Esophagus muscularis mucosa (tissue), 4 donors: ENCODE measurements at regions not wholly inside any gene's neighbourhood (a gene's known extent, or its start where the extent isn't known, plus 50 kb on each side); places are given as distances from the start of the nearest gene placed in this dataset.

ENCODE experiments used
- DNase-seq: peaks from one replicate; pipeline ENCODE4 v3.0.0-alpha.2; 2017; ENCODE audit errors: extremely low spot score
- H3K27ac ChIP-seq, 4 donors: fragments of 200-600 bp; sonication (generic); replicated peaks in 1 of 4; 1 replicate in 3 of 4; 2 replicates in 1 of 4; pipeline ENCODE4 v1.5.1; 2016 to 2019; ENCODE audit warnings: mild to moderate bottlenecking in 1 of 4
- H3K27me3 ChIP-seq, 4 donors: fragments of 200-600 bp; sonication (generic); one replicate each; pipeline versions ENCODE4 v1.5.1 to v1.6.0; 2016 to 2019
- H3K36me3 ChIP-seq, 4 donors: fragments of 200-600 bp; sonication (generic); one replicate each; pipeline ENCODE4 v1.5.1; 2016 to 2019
- H3K4me1 ChIP-seq, 4 donors: fragments of 200-600 bp; sonication (generic); one replicate each; pipeline ENCODE4 v1.5.1; 2016 to 2019
- H3K4me3 ChIP-seq, 4 donors: fragments of 200-600 bp; sonication (generic); 1 replicate in 2 of 4; 2 replicates in 2 of 4; pipeline ENCODE4 v1.5.1; 2016 to 2019; ENCODE audit warnings: mild to moderate bottlenecking in 4 of 4, moderate library complexity in 1 of 4
- H3K9me3 ChIP-seq, 4 donors: fragments of 200-600 bp; sonication (generic); 1 replicate in 3 of 4; 2 replicates in 1 of 4; pipeline ENCODE4 v1.5.1; 2016 to 2019
- CTCF ChIP-seq, 3 experiments: fragments of 200-600 bp in 2 of 3; fragments of 450-650 bp in 1 of 3; sonication (generic) in 2 of 3; IDR thresholded peaks; one replicate each; pipeline ENCODE4 v1.5.1; 2017 to 2019; ENCODE audit warnings: antibody characterized with exemption in 3 of 3, mild to moderate bottlenecking in 2 of 3, moderate library complexity in 1 of 3
- EP300 ChIP-seq: sonication (generic); formaldehyde crosslinking; IDR thresholded peaks from one replicate; pipeline ENCODE4 v1.6.1; 2017; ENCODE audit warnings: antibody characterized with exemption
- POLR2A ChIP-seq: fragments of 450-650 bp; IDR thresholded peaks from one replicate; pipeline ENCODE4 v1.6.1; 2017; ENCODE audit warnings: antibody characterized with exemption, moderate library complexity, mild to moderate bottlenecking, low read depth
- POLR2AphosphoS5 ChIP-seq, 2 donors: sonication (generic); formaldehyde crosslinking; IDR thresholded peaks; one replicate each; pipeline ENCODE4 v1.6.1; 2017; ENCODE audit warnings: antibody characterized with exemption in 2 of 2
- WGBS: methylation state at CpG from one replicate; pipeline ENCODE4 v1.1.5; 2018; 5-methylcytosine and 5-hydroxymethylcytosine counted together
- intact Hi-C: fragments of 100-400 bp; cut with DNase I; formaldehyde crosslinking; loops from one replicate; pipeline ENCODE4 v1.15.1; 2023

DNA sequence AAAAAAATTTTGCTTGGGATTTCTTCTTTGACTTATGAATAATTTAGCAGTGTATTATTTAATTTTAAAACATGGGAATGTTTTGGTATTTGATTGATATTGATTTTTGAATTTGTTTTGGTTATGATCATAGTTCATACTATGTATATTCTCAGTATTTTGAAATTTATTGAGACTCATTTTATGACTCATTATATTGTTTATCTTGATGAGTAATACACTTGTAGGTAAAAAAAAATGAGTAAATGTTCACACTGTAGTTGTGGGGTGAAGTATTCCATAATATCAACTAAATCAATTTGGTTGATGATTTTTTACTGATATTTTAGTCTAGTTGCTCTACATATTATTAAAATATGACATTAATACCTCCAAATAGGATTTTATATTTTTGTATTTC lies 1142.2 kb downstream of the ADGRL3 start:
- Histone ChIP-seq H3K27ac (no peak overlapping the region), H3K4me1 (no peaks in the 10 kb centered on the region), H3K27me3 (no peaks in the 10 kb centered on the region), H3K4me3 (no peak overlapping the region), H3K36me3 (no peaks in the 10 kb centered on the region), H3K9me3 (peaks cover 0 to 24% (median 7%) of the 10 kb centered on the region in 4 donors)
- intact Hi-C loops = no loop called here
- TF ChIP-seq EP300 = no peak
- DNase-seq = no peak

DNA sequence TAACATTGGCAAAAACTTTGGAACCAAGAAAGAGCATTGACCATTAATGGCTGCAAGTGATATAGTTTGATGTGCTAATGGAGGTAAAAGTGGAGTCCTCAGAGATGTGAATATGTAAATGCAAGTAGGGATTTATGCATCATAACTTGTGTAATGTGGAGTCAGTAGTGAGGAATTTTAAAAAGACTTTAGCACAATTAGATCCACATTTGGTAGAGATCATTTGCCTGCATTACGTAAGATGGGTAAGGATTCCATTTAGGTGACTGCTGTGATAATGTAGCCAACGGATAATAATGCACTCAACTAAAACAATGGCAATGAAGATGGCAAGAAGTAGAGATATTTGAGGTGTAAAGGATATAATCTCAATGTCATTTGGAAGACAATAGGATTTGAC lies 1128.4 kb downstream of the ADGRL3 start:
- DNase-seq = no peak
- Histone ChIP-seq H3K9me3 (no peaks in the 10 kb centered on the region), H3K4me1 (no peaks in the 10 kb centered on the region), H3K4me3 (no peak overlapping the region), H3K36me3 (no peaks in the 10 kb centered on the region), H3K27ac (no peak overlapping the region), H3K27me3 (no peaks in the 10 kb centered on the region)
- TF ChIP-seq POLR2AphosphoS5 (IDR thresholded peaks at IDR 0.05) = no peak
- no peak for TF ChIP-seq CTCF (IDR thresholded peaks at IDR 0.05)
- TF ChIP-seq POLR2A = no peak
- TF ChIP-seq EP300 = no peak
- intact Hi-C loops = no loop called here
- 89% methylated on average over 2 of the region's 2 CpGs for WGBS

DNA sequence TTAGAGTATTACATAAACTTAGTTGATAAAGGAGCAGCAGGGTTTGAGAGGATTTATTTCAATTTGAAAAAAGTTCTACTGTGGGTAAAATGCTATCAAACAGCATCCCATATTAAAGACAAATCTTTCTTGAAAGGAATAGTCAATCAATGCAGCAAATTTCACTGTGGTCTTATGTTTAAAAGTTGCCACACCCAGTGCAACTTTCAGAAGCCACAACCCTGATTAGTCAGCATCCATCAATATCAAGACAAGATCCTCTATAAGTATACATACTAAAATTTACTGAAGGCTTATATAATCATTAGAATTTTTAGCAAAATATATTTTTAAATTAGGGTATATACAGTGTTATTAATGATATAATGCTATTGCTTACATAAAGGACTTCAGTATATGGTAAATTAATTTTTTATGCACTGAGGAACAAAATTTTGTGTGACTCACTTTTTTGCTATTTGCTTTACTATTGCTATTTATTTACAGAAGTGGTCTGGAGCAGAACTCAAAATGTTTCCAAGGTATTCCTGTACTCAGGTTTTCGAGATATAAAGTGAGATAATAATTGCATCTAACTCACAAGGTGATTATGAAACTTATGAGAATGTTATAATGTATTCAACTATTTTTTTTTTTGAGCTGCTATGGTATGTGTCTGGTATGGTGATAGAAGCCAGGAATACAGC lies 1127.6 kb downstream of the ADGRL3 start:
- no peaks in the 10 kb centered on the region for H3K36me3 ChIP-seq
- no peaks in the 10 kb centered on the region for H3K27me3 ChIP-seq
- 76% methylated on average over 1 of the region's 1 CpG for WGBS
- TF ChIP-seq POLR2AphosphoS5 (IDR thresholded peaks at IDR 0.05) (no peak), EP300 (no peak), CTCF (IDR thresholded peaks at IDR 0.05) (no peak), POLR2A (no peak)
- no peak overlapping the region for H3K27ac ChIP-seq
- H3K4me1 ChIP-seq = no peaks in the 10 kb centered on the region
- H3K4me3 ChIP-seq = no peak overlapping the region
- H3K9me3 ChIP-seq = no peaks in the 10 kb centered on the region
- no peak for DNase-seq
- intact Hi-C loops = no loop called here

- H3K9me3 ChIP-seq = no peaks in the 10 kb centered on the region
- DNase-seq = no peak
- 84% methylated on average over 1 of the region's 1 CpG for WGBS
- no peaks in the 10 kb centered on the region for H3K27me3 ChIP-seq
- intact Hi-C loops = no loop called here
- no peaks in the 10 kb centered on the region for H3K36me3 ChIP-seq
- no peak overlapping the region for H3K4me3 ChIP-seq
- no peaks in the 10 kb centered on the region for H3K4me1 ChIP-seq
- H3K27ac ChIP-seq = no peak overlapping the region
- TF ChIP-seq POLR2AphosphoS5 (IDR thresholded peaks at IDR 0.05) (no peak), POLR2A (no peak), CTCF (IDR thresholded peaks at IDR 0.05) (no peak), EP300 (no peak)
Observed at GRCh38 chr4:62324215-62324614, 1124.1 kb downstream of the ADGRL3 start.

- H3K4me1 ChIP-seq = no peaks in the 10 kb centered on the region
- no peak overlapping the region for H3K27ac ChIP-seq
- TF ChIP-seq CTCF (IDR thresholded peaks at IDR 0.05) (no peak), POLR2A (no peak), EP300 (no peak), POLR2AphosphoS5 (IDR thresholded peaks at IDR 0.05) (no peak)
- H3K9me3 ChIP-seq = peaks cover 0 to 5% (median 3%) of the 10 kb centered on the region in 4 donors
- no peaks in the 10 kb centered on the region for H3K36me3 ChIP-seq
- DNase-seq = no peak
- no peak overlapping the region for H3K4me3 ChIP-seq
- WGBS = 95% methylated on average over 7 of the region's 7 CpGs
- no peaks in the 10 kb centered on the region for H3K27me3 ChIP-seq
- intact Hi-C loops = no loop called here
Observed at GRCh38 chr4:62320612-62321011, 1120.5 kb downstream of the ADGRL3 start.
